ENCODE measurements at regions not wholly inside any gene's neighbourhood (a gene's known extent, or its start where the extent isn't known, plus 50 kb on each side); places are given as distances from the start of the nearest gene placed in this dataset.

DNA sequence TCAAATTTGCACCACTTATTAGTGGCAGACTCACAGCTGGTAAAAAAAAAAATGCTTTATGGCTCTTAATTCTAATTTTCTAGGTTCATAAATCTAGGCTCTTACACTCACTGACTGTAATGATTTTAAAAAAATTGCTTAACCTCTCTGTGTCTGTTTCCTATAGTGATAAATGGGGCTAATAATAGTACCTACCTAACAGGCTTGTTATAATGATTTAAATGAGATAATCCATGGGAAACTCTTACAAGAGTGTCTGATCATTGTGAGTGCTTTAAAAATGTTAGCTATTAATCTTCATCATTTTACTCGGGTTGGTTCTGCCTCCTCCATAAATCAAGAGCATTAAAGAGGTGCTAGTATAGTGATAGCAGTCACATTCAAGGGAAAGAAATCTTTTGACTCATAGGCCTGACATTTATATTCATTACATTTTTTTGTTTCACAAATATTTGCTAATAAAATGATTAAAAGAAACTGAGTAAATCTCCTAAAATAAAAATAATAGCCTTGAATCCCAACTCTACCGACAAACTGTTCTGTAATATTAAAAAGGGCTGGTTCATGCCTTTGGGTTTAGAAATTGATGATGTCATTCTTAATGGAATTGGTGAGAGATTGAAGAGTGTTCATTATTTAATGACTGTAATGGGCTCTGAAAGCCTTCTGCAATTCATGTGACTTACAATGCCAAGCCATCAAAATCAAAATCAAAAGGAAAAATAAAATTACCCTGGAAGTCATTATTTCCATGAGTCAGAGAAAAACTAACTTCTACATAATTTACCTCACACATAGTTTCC lies 93.9 kb upstream of the PALMD start:
- TF ChIP-seq CTCF (IDR thresholded peaks at IDR 0.05) (no peak), POLR2AphosphoS5 (IDR thresholded peaks at IDR 0.05; ENCODE audit: insufficient read depth in 1 of 2, low read depth in 1 of 2) (no peak)

Measured in vagina (tissue), 2 donors.